Endothelial cell of umbilical vein (primary cell): ENCODE measurements at regions not wholly inside any gene's neighbourhood (a gene's known extent, or its start where the extent isn't known, plus 50 kb on each side); places are given as distances from the start of the nearest gene placed in this dataset.

Experiments used
- BruUV-seq: library from RNA; stranded (reverse); fragments of 400-500 nt; replicated peaks from 2 replicates; lab custom pipeline; 2021; lab: Mats Ljungman, UMichigan
- CTCF ChIA-PET: fragments of 300-600, 350-600 bp; sonication (Branson Sonifier 250); formaldehyde crosslinking; loops from one replicate; lab custom pipeline; 2021; ENCODE audit warnings: antibody characterized with exemption, inconsistent platforms; lab: Charles Lee
- POLR2A ChIA-PET: fragments of 300-600, 350-600 bp; sonication (Branson Sonifier 250); formaldehyde crosslinking; loops from one replicate; lab custom pipeline; 2021; ENCODE audit warnings: antibody characterized with exemption, inconsistent platforms; lab: Charles Lee
- DNase-seq: peaks from one replicate; pipeline ENCODE4 v3.0.0-alpha.2; 2011; ENCODE audit warnings: low read depth, low spot score
- FAIRE-seq: peaks from 2 replicates; lab custom pipeline; 2011; peaks lifted over from hg19 to GRCh38; lab: Jason Lieb, UNC
- H2AFZ ChIP-seq: 2 replicates; pipeline ENCODE4 v1.6.0; 2012; ENCODE audit warnings: low read depth, low read length, control low read depth, inconsistent platforms
- H3K27ac ChIP-seq: 2 replicates; pipeline ENCODE4 v1.5.1; 2011; ENCODE audit warnings: low read depth, mild to moderate bottlenecking, control low read depth, low read length, moderate library complexity; ENCODE audit not compliant: insufficient read depth
- H3K27me3 ChIP-seq, 2 experiments: 2 replicates each; pipeline versions ENCODE4 v1.6.0 to v1.6.1; 2011; ENCODE audit warnings: low read length in 2 of 2, mixed read lengths in 1 of 2; ENCODE audit not compliant: control insufficient read depth in 2 of 2, insufficient read depth in 2 of 2
- H3K36me3 ChIP-seq, 2 experiments: 2 replicates in 1 of 2; 3 replicates in 1 of 2; pipeline ENCODE4 v1.5.1; 2011; ENCODE audit warnings: low read length in 2 of 2, mild to moderate bottlenecking in 1 of 2, moderate library complexity in 1 of 2; ENCODE audit not compliant: control insufficient read depth in 2 of 2, insufficient read depth in 2 of 2; ENCODE audit errors: extremely low read depth in 1 of 2
- H3K4me1 ChIP-seq: 3 replicates; pipeline ENCODE4 v1.5.1; 2011; ENCODE audit warnings: mild to moderate bottlenecking, low read length; ENCODE audit not compliant: control insufficient read depth, insufficient read depth; ENCODE audit errors: extremely low read depth
- H3K4me2 ChIP-seq: 2 replicates; pipeline ENCODE4 v1.6.1; 2011; ENCODE audit warnings: low read length, control low read depth, mixed read lengths; ENCODE audit not compliant: insufficient read depth
- H3K4me3 ChIP-seq, 3 experiments: fragments of 200-600 bp in 1 of 3; sonication (generic), shearing (Covaris generic) in 1 of 3; replicated peaks in 1 of 3; 2 replicates each; pipeline ENCODE4 v1.5.1; 2011 to 2016; ENCODE audit warnings: control low read depth in 3 of 3, low read length in 3 of 3, mild to moderate bottlenecking in 2 of 3, inconsistent platforms in 1 of 3, low read depth in 1 of 3, moderate library complexity in 1 of 3; ENCODE audit not compliant: insufficient read depth in 1 of 3
- H3K79me2 ChIP-seq: 2 replicates; pipeline ENCODE4 v1.6.0; 2012; ENCODE audit warnings: low read length, inconsistent platforms; ENCODE audit not compliant: control insufficient read depth, insufficient read depth
- H3K9ac ChIP-seq: replicated peaks from 2 replicates; pipeline ENCODE3; 2011; ENCODE audit warnings: low read length, control low read depth; ENCODE audit not compliant: insufficient read depth; ENCODE audit errors: extremely low read depth
- H3K9me1 ChIP-seq: replicated peaks from 3 replicates; pipeline ENCODE4 v1.6.0; 2011; ENCODE audit warnings: mild to moderate bottlenecking, low read length; ENCODE audit not compliant: control insufficient read depth, insufficient read depth; ENCODE audit errors: extremely low read depth
- H3K9me3 ChIP-seq: replicated peaks from 2 replicates; pipeline ENCODE4 v1.5.1; 2012; ENCODE audit warnings: low read length, inconsistent platforms; ENCODE audit not compliant: control insufficient read depth, insufficient read depth
- H4K20me1 ChIP-seq: replicated peaks from 2 replicates; pipeline ENCODE3; 2011; ENCODE audit warnings: mild to moderate bottlenecking, low read length; ENCODE audit not compliant: control insufficient read depth, insufficient read depth; ENCODE audit errors: extremely low read depth
- EZH2 ChIP-seq: IDR thresholded peaks from 2 replicates; pipeline ENCODE4 v1.6.1; 2012; ENCODE audit warnings: borderline replicate concordance, low read depth, mild to moderate bottlenecking, moderate library complexity, low read length, inconsistent platforms; ENCODE audit not compliant: severe bottlenecking
- FOS ChIP-seq: IDR thresholded peaks from 2 replicates; pipeline ENCODE4 v1.6.1; 2011; ENCODE audit warnings: mild to moderate bottlenecking, low read length, moderate library complexity, borderline replicate concordance; ENCODE audit not compliant: insufficient read depth
- GATA2 ChIP-seq: IDR thresholded peaks from 2 replicates; pipeline ENCODE4 v1.7.0; 2011; ENCODE audit warnings: low read depth, mild to moderate bottlenecking, moderate library complexity, mixed read lengths, low read length; ENCODE audit not compliant: insufficient read length, insufficient read depth
- JUN ChIP-seq: IDR thresholded peaks from 2 replicates; pipeline ENCODE4 v1.6.1; 2011; ENCODE audit warnings: borderline replicate concordance, low read depth; ENCODE audit not compliant: insufficient read length, insufficient read depth
- MYC ChIP-seq: IDR thresholded peaks from one replicate; pipeline ENCODE4 v1.6.1; 2011; ENCODE audit warnings: mild to moderate bottlenecking, low read depth, low read length
- POLR2A ChIP-seq: IDR thresholded peaks from 2 replicates; pipeline ENCODE4 v1.6.1; 2012; ENCODE audit warnings: low read depth, mild to moderate bottlenecking, control low read depth, low read length
- POLR2AphosphoS5 ChIP-seq: IDR thresholded peaks from 2 replicates; pipeline ENCODE4 v1.6.1; 2012; ENCODE audit warnings: low read depth, mild to moderate bottlenecking, control low read depth, low read length, moderate library complexity; ENCODE audit not compliant: insufficient read depth
- dilution Hi-C: fragments of 300-500 bp; cut with MboI; formaldehyde crosslinking; loops from one replicate; pipeline ENCODE4 v1.15.0; 2019; ENCODE audit warnings: low sequenced_read_pairs; ENCODE audit not compliant: extremely low pct_ligation_motif_present
- intact Hi-C: fragments of 100-400 bp; cut with micrococcal nuclease; formaldehyde crosslinking; loops from one replicate; pipeline ENCODE4 v1.10.0; 2022
- TF ChIP-seq, protein P1 (sequence below): IDR thresholded peaks from 2 replicates; pipeline ENCODE4 v1.6.1; 2011; ENCODE audit not compliant: insufficient read depth, insufficient read length
- TF ChIP-seq, protein P2 (sequence below), 2 donors: IDR thresholded peaks; 1 replicate in 1 of 2; 2 replicates in 1 of 2; pipeline ENCODE4 v1.5.1; 2011; ENCODE audit warnings: low read length in 2 of 2, mild to moderate bottlenecking in 2 of 2, moderate library complexity in 2 of 2, control low read depth in 1 of 2, inconsistent platforms in 1 of 2, low read depth in 1 of 2; ENCODE audit not compliant: insufficient read depth in 1 of 2; ENCODE audit errors: extremely low read depth in 1 of 2

DNA sequence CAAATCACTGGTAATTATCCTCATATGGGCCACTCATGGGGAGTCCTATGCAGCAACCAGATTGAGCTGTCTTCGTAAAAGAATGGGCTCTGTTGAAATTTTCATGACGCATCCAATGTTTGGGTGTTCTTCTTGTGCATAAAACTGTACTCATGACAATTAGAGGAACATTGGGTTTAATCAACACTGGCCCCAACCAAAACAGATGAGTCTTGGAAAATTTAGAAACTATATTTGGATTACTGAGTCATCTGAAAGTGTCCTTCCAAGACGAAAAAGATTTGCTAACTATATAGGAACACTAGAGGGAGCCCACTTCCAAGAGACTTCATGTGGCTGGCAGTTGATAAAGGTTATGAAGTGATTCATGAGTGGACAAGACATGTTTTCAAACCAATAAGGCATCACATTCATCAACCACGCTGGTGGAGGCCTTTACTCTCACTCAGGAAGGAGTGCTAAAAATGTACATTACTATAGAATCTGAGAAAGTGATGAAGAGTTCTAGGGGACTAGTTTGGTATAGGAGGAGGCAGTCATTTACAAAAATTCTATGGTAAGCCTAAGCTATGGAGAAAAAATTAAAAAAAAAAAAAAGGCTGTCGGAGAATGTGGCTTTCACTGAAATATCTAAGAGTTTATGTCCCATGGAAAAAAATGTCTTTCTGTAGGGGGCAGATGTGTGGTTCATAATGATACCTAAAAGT, 313.5 kb downstream of the PRDM9 start:
- H3K9me3 ChIP-seq, result peaks cover 3% of the 10 kb centered on the region
- H3K9ac ChIP-seq, result no peak overlapping the region
- ChIA-PET POLR2A (no interaction called here), CTCF (interaction anchor here (1.0 to 1.9 kb wide), 2 partner anchors 289 to 297 kb away, joined by 3 to 10 read pairs; no protein-coding TSS in a partner anchor)
- no peaks in the 10 kb centered on the region for H3K4me1 ChIP-seq
- H4K20me1 ChIP-seq, result no peaks in the 10 kb centered on the region
- no peak overlapping the region for H3K4me3 ChIP-seq
- no peaks in the 10 kb centered on the region for H3K9me1 ChIP-seq
- TF ChIP-seq GATA2 (no peak), FOS (no peak), POLR2A (no peak), MYC (no peak), POLR2AphosphoS5 (no peak), JUN (no peak), EZH2 (no peak)
- TF ChIP-seq, protein P1, sequence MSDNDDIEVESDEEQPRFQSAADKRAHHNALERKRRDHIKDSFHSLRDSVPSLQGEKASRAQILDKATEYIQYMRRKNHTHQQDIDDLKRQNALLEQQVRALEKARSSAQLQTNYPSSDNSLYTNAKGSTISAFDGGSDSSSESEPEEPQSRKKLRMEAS, result no peak
- TF ChIP-seq, protein P2, sequence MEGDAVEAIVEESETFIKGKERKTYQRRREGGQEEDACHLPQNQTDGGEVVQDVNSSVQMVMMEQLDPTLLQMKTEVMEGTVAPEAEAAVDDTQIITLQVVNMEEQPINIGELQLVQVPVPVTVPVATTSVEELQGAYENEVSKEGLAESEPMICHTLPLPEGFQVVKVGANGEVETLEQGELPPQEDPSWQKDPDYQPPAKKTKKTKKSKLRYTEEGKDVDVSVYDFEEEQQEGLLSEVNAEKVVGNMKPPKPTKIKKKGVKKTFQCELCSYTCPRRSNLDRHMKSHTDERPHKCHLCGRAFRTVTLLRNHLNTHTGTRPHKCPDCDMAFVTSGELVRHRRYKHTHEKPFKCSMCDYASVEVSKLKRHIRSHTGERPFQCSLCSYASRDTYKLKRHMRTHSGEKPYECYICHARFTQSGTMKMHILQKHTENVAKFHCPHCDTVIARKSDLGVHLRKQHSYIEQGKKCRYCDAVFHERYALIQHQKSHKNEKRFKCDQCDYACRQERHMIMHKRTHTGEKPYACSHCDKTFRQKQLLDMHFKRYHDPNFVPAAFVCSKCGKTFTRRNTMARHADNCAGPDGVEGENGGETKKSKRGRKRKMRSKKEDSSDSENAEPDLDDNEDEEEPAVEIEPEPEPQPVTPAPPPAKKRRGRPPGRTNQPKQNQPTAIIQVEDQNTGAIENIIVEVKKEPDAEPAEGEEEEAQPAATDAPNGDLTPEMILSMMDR (IDR thresholded peaks at IDR 0.05; ENCODE audit: extremely low read depth in 1 of 2, insufficient read depth in 1 of 2, low read depth in 1 of 2, low read length in 2 of 2), result no peak
- no peak for FAIRE-seq
- no TSS peak for BruUV-seq
- no peaks in the 10 kb centered on the region for H3K79me2 ChIP-seq
- no peaks in the 10 kb centered on the region for H3K36me3 ChIP-seq
- dilution Hi-C loops, result no loop called here
- intact Hi-C loops, result no loop called here
- no peaks in the 10 kb centered on the region for H3K27me3 ChIP-seq
- H2AFZ ChIP-seq, result no peak overlapping the region
- H3K4me2 ChIP-seq, result no peak overlapping the region
- H3K27ac ChIP-seq, result no peak overlapping the region
- no peak for DNase-seq
